ENCODE measurements at regions not wholly inside any gene's neighbourhood (a gene's known extent, or its start where the extent isn't known, plus 50 kb on each side); places are given as distances from the start of the nearest gene placed in this dataset.
A peak's percentile ranks its signal among the peaks of the same experiment; 100 is the strongest.

DNA sequence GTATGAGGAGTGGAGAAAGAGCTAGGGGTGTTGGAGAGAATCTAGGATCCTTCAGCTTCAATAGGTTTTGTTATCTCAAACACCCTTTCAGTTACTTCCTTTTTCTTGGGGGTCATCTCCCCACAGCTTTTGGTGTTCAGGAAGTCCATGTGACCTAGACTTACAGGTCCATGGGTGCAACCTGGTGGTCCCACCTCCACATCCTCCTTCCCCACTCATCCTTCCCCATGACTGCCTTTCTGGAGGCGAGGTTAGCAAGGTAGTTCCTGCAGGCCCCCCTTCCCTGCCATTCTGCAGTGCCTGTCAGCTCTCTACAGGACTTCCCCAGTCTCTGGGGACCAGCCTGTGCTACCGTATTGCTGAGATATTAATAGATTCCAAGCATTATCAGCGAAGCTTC, 107.6 kb downstream of the TMEM17 start:
- peak overlapping the region in 1 of 2 experiments; percentile 14; a peak in 1 of 4 replicates for H3K9ac ChIP-seq (ENCODE audit: insufficient read depth in 1 of 2, low read depth in 2 of 2, low read length in 2 of 2)
- intact Hi-C loops (cut with micrococcal nuclease) = no loop called here
- ATAC-seq (peak; percentile 38; the same call in 2 of the 3 replicates), FAIRE-seq (peak; percentile 37), DNase-seq (ENCODE audit: extremely low read depth in 1 of 4, low spot score in 3 of 4) (no peak)
- no peaks in the 10 kb centered on the region; the same call in 1 of the 2 replicates for H3K9me3 ChIP-seq (replicated peaks; ENCODE audit: control insufficient read depth, insufficient read depth, low read depth, low read length)
- no peak for TF ChIP-seq KDM2B (CRISPR knock-in tag; IDR thresholded peaks at IDR 0.05)
- TF ChIP-seq, protein P1, sequence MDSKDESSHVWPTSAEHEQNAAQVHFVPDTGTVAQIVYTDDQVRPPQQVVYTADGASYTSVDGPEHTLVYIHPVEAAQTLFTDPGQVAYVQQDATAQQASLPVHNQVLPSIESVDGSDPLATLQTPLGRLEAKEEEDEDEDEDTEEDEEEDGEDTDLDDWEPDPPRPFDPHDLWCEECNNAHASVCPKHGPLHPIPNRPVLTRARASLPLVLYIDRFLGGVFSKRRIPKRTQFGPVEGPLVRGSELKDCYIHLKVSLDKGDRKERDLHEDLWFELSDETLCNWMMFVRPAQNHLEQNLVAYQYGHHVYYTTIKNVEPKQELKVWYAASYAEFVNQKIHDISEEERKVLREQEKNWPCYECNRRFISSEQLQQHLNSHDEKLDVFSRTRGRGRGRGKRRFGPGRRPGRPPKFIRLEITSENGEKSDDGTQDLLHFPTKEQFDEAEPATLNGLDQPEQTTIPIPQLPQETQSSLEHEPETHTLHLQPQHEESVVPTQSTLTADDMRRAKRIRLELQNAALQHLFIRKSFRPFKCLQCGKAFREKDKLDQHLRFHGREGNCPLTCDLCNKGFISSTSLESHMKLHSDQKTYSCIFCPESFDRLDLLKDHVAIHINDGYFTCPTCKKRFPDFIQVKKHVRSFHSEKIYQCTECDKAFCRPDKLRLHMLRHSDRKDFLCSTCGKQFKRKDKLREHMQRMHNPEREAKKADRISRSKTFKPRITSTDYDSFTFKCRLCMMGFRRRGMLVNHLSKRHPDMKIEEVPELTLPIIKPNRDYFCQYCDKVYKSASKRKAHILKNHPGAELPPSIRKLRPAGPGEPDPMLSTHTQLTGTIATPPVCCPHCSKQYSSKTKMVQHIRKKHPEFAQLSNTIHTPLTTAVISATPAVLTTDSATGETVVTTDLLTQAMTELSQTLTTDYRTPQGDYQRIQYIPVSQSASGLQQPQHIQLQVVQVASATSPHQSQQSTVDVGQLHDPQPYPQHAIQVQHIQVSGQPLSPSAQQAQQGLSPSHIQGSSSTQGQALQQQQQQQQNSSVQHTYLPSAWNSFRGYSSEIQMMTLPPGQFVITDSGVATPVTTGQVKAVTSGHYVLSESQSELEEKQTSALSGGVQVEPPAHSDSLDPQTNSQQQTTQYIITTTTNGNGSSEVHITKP (IDR thresholded peaks at IDR 0.05; ENCODE audit: partially characterized antibody) = peak; percentile 18
- TF ChIP-seq ZNF696 (CRISPR knock-in tag; conservative IDR thresholded peaks at IDR 0.05) = no peak
- TF ChIP-seq ZNF764 (CRISPR knock-in tag; IDR thresholded peaks at IDR 0.05; ENCODE audit: low read depth) = no peak
- no peaks in the 10 kb centered on the region for H4K20me1 ChIP-seq (replicated peaks; ENCODE audit: control insufficient read depth, insufficient read depth, low read length)
- CTCF ChIA-PET (ENCODE audit: low intra/inter-chr PET ratio) = no interaction called here
- peak overlapping the region; percentile 13; the same call in 1 of the 3 replicates for H3K27ac ChIP-seq (ENCODE audit: extremely low read depth, low read depth, low read length)
- H3K4me3 ChIP-seq = no peak overlapping the region
- BruUV-seq (replicated peaks) = no TSS peak
- no peaks in the 10 kb centered on the region for H3K79me2 ChIP-seq (ENCODE audit: control insufficient read depth, insufficient read depth, low read length)
- H3K4me2 ChIP-seq (ENCODE audit: insufficient read depth, low read length) = no peak overlapping the region
- H3K9me1 ChIP-seq (ENCODE audit: control insufficient read depth, insufficient read depth, low read length) = no peaks in the 10 kb centered on the region
- in situ Hi-C loops (cut with MboI) = no loop called here
- H3K4me1 ChIP-seq (replicated peaks in 1 of 2; ENCODE audit: control insufficient read depth in 2 of 2, insufficient read depth in 2 of 2, low read length in 2 of 2) = no peaks in the 10 kb centered on the region; a peak in 2 of 5 replicates
- H2AFZ ChIP-seq (ENCODE audit: low read depth, low read length) = peak overlapping the region; percentile 22
- POLR2A ChIA-PET = interaction anchor here (0.6 to 2.6 kb wide), 2 partner anchors 9 to 97 kb away, joined by 3 to 6 read pairs; no protein-coding TSS in a partner anchor
- WGBS (ENCODE audit: insufficient coverage, low coverage, missing lambda C conversion rate) = 33% methylated on average over 3 of the region's 3 CpGs
- H3K36me3 ChIP-seq (ENCODE audit: control insufficient read depth, insufficient read depth, low read length) = no peaks in the 10 kb centered on the region
- no peaks in the 10 kb centered on the region for H3K27me3 ChIP-seq (ENCODE audit: control insufficient read depth in 2 of 2, insufficient read depth in 2 of 2, low read length in 2 of 2)
